Heart left ventricle (tissue), 13 donors: ENCODE measurements at regions not wholly inside any gene's neighbourhood (a gene's known extent, or its start where the extent isn't known, plus 50 kb on each side); places are given as distances from the start of the nearest gene placed in this dataset.

Source experiments
- POLR2A ChIP-seq, 2 donors: fragments of 450-650 bp; IDR thresholded peaks; one replicate each; pipeline ENCODE4 v1.6.1; 2017; ENCODE audit warnings: antibody characterized with exemption in 2 of 2, mild to moderate bottlenecking in 2 of 2, moderate library complexity in 2 of 2
- TF ChIP-seq, protein P1 (sequence below), 12 donors: fragments of 200-600 bp; sonication (generic) in 4 of 12; IDR thresholded peaks; one replicate each; pipeline versions ENCODE4 v1.5.0 to v1.8.0; 2018 to 2022; ENCODE audit warnings: antibody characterized with exemption in 12 of 12, mild to moderate bottlenecking in 5 of 12
- donor health status: ischemic (EF 13 %, LVEDD 7.1; RV severe dilation, severe dysfunction).
- donor health status: DM: no; HTN: yes; CAD: no.
- donor health status: DM: no; HTN: no; CAD: no.
- donor health status: ischemic (EF 25% LVEDD 6.9; RV normal size, moderate dysfunction).
- donor health status: ischemic (EF 25% LVEDD 5.7; RV mildly dilated, moderate dysfunction).
- donor health status: ischemic (EF 35%, LVEDD 5.7; RV mildly dilated, moderate dysfunction).
- donor health status: nonischemic (EF 11% LVEDD 7.7; RV severe dilation, severe dysfunction).
- donor health status: DM: yes; HTN: yes; CAD: no.
- donor health status: PGD.
- donor health status: ischemic (EF 29% LVEDD 5.4; RV normal size, mild dysfunction).
- donor health status: nonischemic (EF 23%, LVEDD 6.1; RV moderate dilation, normal function).

- TF ChIP-seq POLR2A (IDR thresholded peaks at IDR 0.05): no peak
- TF ChIP-seq, protein P1, sequence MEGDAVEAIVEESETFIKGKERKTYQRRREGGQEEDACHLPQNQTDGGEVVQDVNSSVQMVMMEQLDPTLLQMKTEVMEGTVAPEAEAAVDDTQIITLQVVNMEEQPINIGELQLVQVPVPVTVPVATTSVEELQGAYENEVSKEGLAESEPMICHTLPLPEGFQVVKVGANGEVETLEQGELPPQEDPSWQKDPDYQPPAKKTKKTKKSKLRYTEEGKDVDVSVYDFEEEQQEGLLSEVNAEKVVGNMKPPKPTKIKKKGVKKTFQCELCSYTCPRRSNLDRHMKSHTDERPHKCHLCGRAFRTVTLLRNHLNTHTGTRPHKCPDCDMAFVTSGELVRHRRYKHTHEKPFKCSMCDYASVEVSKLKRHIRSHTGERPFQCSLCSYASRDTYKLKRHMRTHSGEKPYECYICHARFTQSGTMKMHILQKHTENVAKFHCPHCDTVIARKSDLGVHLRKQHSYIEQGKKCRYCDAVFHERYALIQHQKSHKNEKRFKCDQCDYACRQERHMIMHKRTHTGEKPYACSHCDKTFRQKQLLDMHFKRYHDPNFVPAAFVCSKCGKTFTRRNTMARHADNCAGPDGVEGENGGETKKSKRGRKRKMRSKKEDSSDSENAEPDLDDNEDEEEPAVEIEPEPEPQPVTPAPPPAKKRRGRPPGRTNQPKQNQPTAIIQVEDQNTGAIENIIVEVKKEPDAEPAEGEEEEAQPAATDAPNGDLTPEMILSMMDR (IDR thresholded peaks at IDR 0.05): no peak
Observed at GRCh38 chr10:42933448-42934340, 143.2 kb upstream of the RET start.
